HepG2 (cell line): ENCODE measurements at regions not wholly inside any gene's neighbourhood (a gene's known extent, or its start where the extent isn't known, plus 50 kb on each side); places are given as distances from the start of the nearest gene placed in this dataset.

Experiments used
- ATAC-seq: fragments of 200-7000 bp; cut with Tn5 transposase; 3 replicates; pipeline ENCODE4 v1.9.1; 2020; ENCODE audit warnings: mild to moderate bottlenecking, moderate library complexity
- BruUV-seq: library from RNA; stranded (reverse); fragments of 400-500 nt; replicated peaks from 2 replicates; lab custom pipeline; 2021; lab: Mats Ljungman, UMichigan
- CTCF ChIA-PET: fragments of 300-600 bp; formaldehyde crosslinking; extraction: SDS; loops from one replicate; lab custom pipeline; 2021; ENCODE audit warnings: low total read pairs, inconsistent platforms, low intra/inter-chr PET ratio; lab: Yijun Ruan, JAX
- POLR2A ChIA-PET: fragments of 350-600 bp; sonication (Branson Sonifier 250); formaldehyde crosslinking; loops from one replicate; lab custom pipeline; 2020; ENCODE audit warnings: antibody characterized with exemption, inconsistent platforms; lab: Yijun Ruan, JAX
- DNase-seq: peaks from one replicate; pipeline ENCODE4 v3.0.0-alpha.2; 2015; ENCODE audit warnings: low spot score
- FAIRE-seq: peaks from 3 replicates; lab custom pipeline; 2011; peaks lifted over from hg19 to GRCh38; lab: Jason Lieb, UNC
- H2AFZ ChIP-seq: one replicate; pipeline ENCODE4 v1.6.1; 2011; ENCODE audit warnings: low read length, inconsistent platforms
- H3K27ac ChIP-seq: fragments of 300-600 bp; 3 replicates; pipeline ENCODE4 v1.8.0; 2011; ENCODE audit warnings: mixed run types, mild to moderate bottlenecking, mixed read lengths, low read length, inconsistent platforms; ENCODE audit not compliant: insufficient read depth; ENCODE audit errors: extremely low read length
- H3K27me3 ChIP-seq, 2 experiments: fragments of 200-600 bp in 1 of 2; 2 replicates in 1 of 2; 3 replicates in 1 of 2; pipeline versions ENCODE4 v1.6.0 to v1.8.0; 2011; ENCODE audit warnings: low read length in 2 of 2, mild to moderate bottlenecking in 2 of 2, moderate library complexity in 2 of 2, inconsistent platforms in 1 of 2; ENCODE audit not compliant: insufficient read depth in 2 of 2, control insufficient read depth in 1 of 2
- H3K36me3 ChIP-seq, 2 experiments: fragments of 200-600 bp in 1 of 2; replicated peaks in 1 of 2; 2 replicates in 1 of 2; 3 replicates in 1 of 2; pipeline versions ENCODE4 v1.5.1 to v1.8.0; 2011; ENCODE audit warnings: low read length in 2 of 2, inconsistent platforms in 1 of 2; ENCODE audit not compliant: insufficient read depth in 2 of 2, control insufficient read depth in 1 of 2
- H3K4me1 ChIP-seq: 2 replicates; pipeline ENCODE4 v1.5.1; 2012; ENCODE audit warnings: low read length, inconsistent platforms; ENCODE audit not compliant: insufficient read depth
- H3K4me2 ChIP-seq: 2 replicates; pipeline ENCODE4 v1.6.0; 2011; ENCODE audit warnings: low read depth, low read length, inconsistent platforms
- H3K4me3 ChIP-seq, 3 experiments: fragments of 200-600 bp in 1 of 3; sonication (generic), shearing (Covaris generic) in 1 of 3; replicated peaks in 1 of 3; 2 replicates each; pipeline ENCODE4 v1.5.1; 2011 to 2016; ENCODE audit warnings: low read length in 3 of 3, inconsistent platforms in 2 of 3, low read depth in 2 of 3, mild to moderate bottlenecking in 2 of 3, control low read depth in 1 of 3, mixed read lengths in 1 of 3; ENCODE audit not compliant: insufficient read depth in 1 of 3
- H3K79me2 ChIP-seq: one replicate; pipeline ENCODE4 v1.6.1; 2011; ENCODE audit warnings: low read length, inconsistent platforms; ENCODE audit not compliant: insufficient read depth
- H3K9ac ChIP-seq: 2 replicates; pipeline ENCODE4 v1.6.0; 2011; ENCODE audit warnings: mild to moderate bottlenecking, low read depth, low read length, inconsistent platforms; ENCODE audit not compliant: insufficient read depth
- H3K9me3 ChIP-seq: 2 replicates; pipeline ENCODE4 v1.5.1; 2012; ENCODE audit warnings: mild to moderate bottlenecking, low read length
- H4K20me1 ChIP-seq: 2 replicates; pipeline ENCODE4 v1.6.0; 2011; ENCODE audit warnings: inconsistent platforms, mild to moderate bottlenecking, low read length, moderate library complexity; ENCODE audit not compliant: insufficient read depth
- AKNA ChIP-seq: sonication (generic); formaldehyde crosslinking; IDR thresholded peaks from 2 replicates; pipeline ENCODE4 v1.4.0; 2020; ENCODE audit warnings: missing genetic modification reagents, borderline replicate concordance
- CHD2 ChIP-seq: IDR thresholded peaks from 2 replicates; pipeline ENCODE4 v1.6.1; 2011; ENCODE audit warnings: low read depth, low read length, improper control_type of control experiment
- DNMT1 ChIP-seq: sonication (generic); formaldehyde crosslinking; IDR thresholded peaks from 2 replicates; pipeline ENCODE4 v1.5.1; 2020; ENCODE audit warnings: mild to moderate bottlenecking, missing genetic modification reagents
- ELF4 ChIP-seq: sonication (generic); formaldehyde crosslinking; IDR thresholded peaks from 2 replicates; pipeline ENCODE4 v1.5.0; 2020; ENCODE audit warnings: missing genetic modification reagents, mild to moderate bottlenecking, moderate library complexity, borderline replicate concordance
- GABPA ChIP-seq, 2 experiments: IDR thresholded peaks; 2 replicates each; pipeline ENCODE4 v1.6.1; 2011 to 2016; ENCODE audit warnings: low read depth in 2 of 2, low read length in 1 of 2, missing biosample characterization in 1 of 2, missing genetic modification characterization in 1 of 2
- GPBP1L1 ChIP-seq: sonication (generic); formaldehyde crosslinking; IDR thresholded peaks from 2 replicates; pipeline ENCODE4 v1.5.0; 2020; ENCODE audit warnings: mild to moderate bottlenecking, missing genetic modification reagents
- HOXA7 ChIP-seq: sonication (generic); formaldehyde crosslinking; IDR thresholded peaks from 2 replicates; pipeline ENCODE4 v1.8.1; 2022; ENCODE audit warnings: mild to moderate bottlenecking, missing genetic modification reagents, moderate library complexity
- MED8 ChIP-seq: sonication (generic); formaldehyde crosslinking; IDR thresholded peaks from 2 replicates; pipeline ENCODE4 v1.8.1; 2023; ENCODE audit warnings: mild to moderate bottlenecking, missing genetic modification reagents; ENCODE audit not compliant: insufficient replicate concordance
- MEIS2 ChIP-seq: sonication (generic); formaldehyde crosslinking; IDR thresholded peaks from 2 replicates; pipeline ENCODE4 v1.9.0; 2021; ENCODE audit warnings: mild to moderate bottlenecking, missing genetic modification reagents
- RFX5 ChIP-seq: IDR thresholded peaks from 2 replicates; pipeline ENCODE4 v1.6.1; 2011; ENCODE audit warnings: low read depth, low read length, improper control_type of control experiment
- SOX5 ChIP-seq: IDR thresholded peaks from 2 replicates; pipeline ENCODE4 v1.6.1; 2016; ENCODE audit warnings: borderline replicate concordance
- THYN1 ChIP-seq: sonication (generic); formaldehyde crosslinking; IDR thresholded peaks from 2 replicates; pipeline ENCODE4 v1.8.1; 2023; ENCODE audit warnings: low read depth, mild to moderate bottlenecking, moderate library complexity, missing genetic modification reagents, borderline replicate concordance
- ZBTB1 ChIP-seq: sonication (generic); formaldehyde crosslinking; IDR thresholded peaks from 2 replicates; pipeline ENCODE4 v1.4.0; 2020; ENCODE audit warnings: missing genetic modification reagents, borderline replicate concordance
- ZNF563 ChIP-seq: sonication (generic); formaldehyde crosslinking; IDR thresholded peaks from 2 replicates; pipeline ENCODE4 v1.8.0; 2022; ENCODE audit warnings: mild to moderate bottlenecking, moderate library complexity, missing genetic modification reagents
- ZNF816 ChIP-seq: sonication (generic); formaldehyde crosslinking; IDR thresholded peaks from 2 replicates; pipeline ENCODE4 v1.8.0; 2022; ENCODE audit warnings: missing genetic modification reagents, mild to moderate bottlenecking, borderline replicate concordance
- WGBS: methylation state at CpG from one replicate; pipeline ENCODE4 v1.1.6; 2017; ENCODE audit warnings: low lambda C conversion rate; 5-methylcytosine and 5-hydroxymethylcytosine counted together
- in situ Hi-C: cut with HindIII; loops from 2 replicates; pipeline ENCODE4 v1.10.0; 2017; ENCODE audit warnings: low pct_unique_long_range_greater_than_20kb; ENCODE audit not compliant: extremely low pct_ligation_motif_present
- intact Hi-C: fragments of 100-400 bp; cut with micrococcal nuclease; formaldehyde crosslinking; loops from one replicate; pipeline ENCODE4 v1.10.0; 2022; ENCODE audit not compliant: unreplicated experiment

- no peak for TF ChIP-seq MED8 (CRISPR knock-in tag)
Observed at GRCh38 chr16:87100306-87101058, 216.7 kb downstream of the C16orf95 start (continued).

- no peak overlapping the region for H3K27ac ChIP-seq
- no peaks in the 10 kb centered on the region for H3K79me2 ChIP-seq
- no peak overlapping the region for H3K4me2 ChIP-seq
- no peak overlapping the region for H3K9ac ChIP-seq
- DNase-seq (no peak), FAIRE-seq (no peak), ATAC-seq (no peak)
- intact Hi-C loops (no loop called here), in situ Hi-C loops (no loop called here)
- no TSS peak for BruUV-seq
- POLR2A ChIA-PET = no interaction called here
- H3K27me3 ChIP-seq = peaks cover 0 to 8% of the 10 kb centered on the region in 2 experiments; a peak in 1 of 5 replicates
- 3% methylated on average over 3 of the region's 3 CpGs for WGBS
- no peaks in the 10 kb centered on the region for H3K4me1 ChIP-seq
- H4K20me1 ChIP-seq = no peaks in the 10 kb centered on the region
- no peak overlapping the region for H3K4me3 ChIP-seq
- H2AFZ ChIP-seq = no peak overlapping the region
- H3K36me3 ChIP-seq = no peaks in the 10 kb centered on the region
- no peaks in the 10 kb centered on the region for H3K9me3 ChIP-seq
- CTCF ChIA-PET = no interaction called here
- no peak for TF ChIP-seq HOXA7
- no peak for TF ChIP-seq DNMT1 (CRISPR knock-in tag)
- no peak for TF ChIP-seq SOX5
- no peak for TF ChIP-seq ZNF563 (CRISPR knock-in tag)
- TF ChIP-seq CHD2 = no peak
- TF ChIP-seq ZBTB1 (CRISPR knock-in tag) = no peak
- TF ChIP-seq THYN1 (CRISPR knock-in tag) = no peak
- no peak for TF ChIP-seq GPBP1L1 (CRISPR knock-in tag)
- no peak for TF ChIP-seq MEIS2 (CRISPR knock-in tag)
- no peak for TF ChIP-seq ELF4
- TF ChIP-seq AKNA (CRISPR knock-in tag) = no peak
- TF ChIP-seq RFX5 = no peak
- no peak for TF ChIP-seq GABPA (IDR thresholded peaks at IDR 0.05; ENCODE audit: low read depth, low read length)
- TF ChIP-seq GABPA (CRISPR knock-in tag; IDR thresholded peaks at IDR 0.05; ENCODE audit: low read depth) = no peak
- TF ChIP-seq ZNF816 = no peak
Observed at GRCh38 chr16:87101903-87102302, 215.3 kb downstream of the C16orf95 start.
